ENCODE measurements at regions not wholly inside any gene's neighbourhood (a gene's known extent, or its start where the extent isn't known, plus 50 kb on each side); places are given as distances from the start of the nearest gene placed in this dataset.

- Histone ChIP-seq H2AFZ (ENCODE audit: low read depth, low read length) (no peak overlapping the region), H3K4me1 (ENCODE audit: insufficient read depth, low read length) (no peaks in the 10 kb centered on the region), H3K36me3 (ENCODE audit: insufficient read depth, low read length) (no peaks in the 10 kb centered on the region), H3K27me3 (ENCODE audit: insufficient read depth, low read length) (no peaks in the 10 kb centered on the region), H3K4me3 (ENCODE audit: low read length) (no peak overlapping the region), H3K9me3 (ENCODE audit: low read length) (no peaks in the 10 kb centered on the region)
Observed at GRCh38 chr3:31442755-31443154, 90.0 kb upstream of the STT3B start.

- no peak overlapping the region for H2AFZ ChIP-seq (ENCODE audit: low read depth, low read length)
- no peaks in the 10 kb centered on the region for H3K9me3 ChIP-seq (ENCODE audit: low read length)
- no peaks in the 10 kb centered on the region for H3K36me3 ChIP-seq (ENCODE audit: insufficient read depth, low read length)
- no peaks in the 10 kb centered on the region for H3K27me3 ChIP-seq (ENCODE audit: insufficient read depth, low read length)
- H3K4me1 ChIP-seq (ENCODE audit: insufficient read depth, low read length), result no peaks in the 10 kb centered on the region
- H3K4me3 ChIP-seq (ENCODE audit: low read length), result no peak overlapping the region
Observed at GRCh38 chr3:31444220-31445142, 88.2 kb upstream of the STT3B start.

- Histone ChIP-seq H3K4me1 (ENCODE audit: insufficient read depth, low read length) (no peaks in the 10 kb centered on the region), H3K9me3 (ENCODE audit: low read length) (no peaks in the 10 kb centered on the region), H3K36me3 (ENCODE audit: insufficient read depth, low read length) (no peaks in the 10 kb centered on the region), H2AFZ (ENCODE audit: low read depth, low read length) (no peak overlapping the region), H3K27me3 (ENCODE audit: insufficient read depth, low read length) (no peaks in the 10 kb centered on the region), H3K4me3 (ENCODE audit: low read length) (no peak overlapping the region)
Observed at GRCh38 chr3:31445701-31446100, 87.0 kb upstream of the STT3B start.

- Histone ChIP-seq H3K4me1 (ENCODE audit: insufficient read depth, low read length) (no peaks in the 10 kb centered on the region), H2AFZ (ENCODE audit: low read depth, low read length) (no peak overlapping the region), H3K9me3 (ENCODE audit: low read length) (no peaks in the 10 kb centered on the region), H3K4me3 (ENCODE audit: low read length) (no peak overlapping the region), H3K36me3 (ENCODE audit: insufficient read depth, low read length) (no peaks in the 10 kb centered on the region), H3K27me3 (ENCODE audit: insufficient read depth, low read length) (no peaks in the 10 kb centered on the region)
Observed at GRCh38 chr3:31448035-31448881, 84.5 kb upstream of the STT3B start.

- Histone ChIP-seq H2AFZ (ENCODE audit: low read depth, low read length) (no peak overlapping the region), H3K4me1 (ENCODE audit: insufficient read depth, low read length) (no peaks in the 10 kb centered on the region), H3K36me3 (ENCODE audit: insufficient read depth, low read length) (no peaks in the 10 kb centered on the region), H3K4me3 (ENCODE audit: low read length) (no peak overlapping the region), H3K9me3 (ENCODE audit: low read length) (no peaks in the 10 kb centered on the region), H3K27me3 (ENCODE audit: insufficient read depth, low read length) (no peaks in the 10 kb centered on the region)
Observed at GRCh38 chr3:31448882-31449243, 83.9 kb upstream of the STT3B start.

- H2AFZ ChIP-seq (ENCODE audit: low read depth, low read length), result no peak overlapping the region
- H3K4me3 ChIP-seq (ENCODE audit: low read length), result no peak overlapping the region
- H3K9me3 ChIP-seq (ENCODE audit: low read length), result no peaks in the 10 kb centered on the region
- H3K36me3 ChIP-seq (ENCODE audit: insufficient read depth, low read length), result no peaks in the 10 kb centered on the region
- no peaks in the 10 kb centered on the region for H3K4me1 ChIP-seq (ENCODE audit: insufficient read depth, low read length)
- no peaks in the 10 kb centered on the region for H3K27me3 ChIP-seq (ENCODE audit: insufficient read depth, low read length)
Observed at GRCh38 chr3:31449318-31449717, 83.4 kb upstream of the STT3B start.

- H3K4me3 ChIP-seq (ENCODE audit: low read length), result no peak overlapping the region
- H3K9me3 ChIP-seq (ENCODE audit: low read length), result no peaks in the 10 kb centered on the region
- no peak overlapping the region for H2AFZ ChIP-seq (ENCODE audit: low read depth, low read length)
- no peaks in the 10 kb centered on the region for H3K36me3 ChIP-seq (ENCODE audit: insufficient read depth, low read length)
- no peaks in the 10 kb centered on the region for H3K4me1 ChIP-seq (ENCODE audit: insufficient read depth, low read length)
- no peaks in the 10 kb centered on the region for H3K27me3 ChIP-seq (ENCODE audit: insufficient read depth, low read length)
Observed at GRCh38 chr3:31450345-31450744, 82.4 kb upstream of the STT3B start.

GRCh38 chr3:31452495-31453106 is 80.1 kb upstream of the STT3B start:
- Histone ChIP-seq H3K36me3 (ENCODE audit: insufficient read depth, low read length) (no peaks in the 10 kb centered on the region), H3K27me3 (ENCODE audit: insufficient read depth, low read length) (no peaks in the 10 kb centered on the region)

GRCh38 chr3:31453430-31453829 is 79.3 kb upstream of the STT3B start:
- H3K9me3 ChIP-seq (ENCODE audit: low read length), result no peaks in the 10 kb centered on the region
- no peaks in the 10 kb centered on the region for H3K27me3 ChIP-seq (ENCODE audit: insufficient read depth, low read length)
- no peaks in the 10 kb centered on the region for H3K36me3 ChIP-seq (ENCODE audit: insufficient read depth, low read length)

More at GRCh38 chr3:31452495-31453106, 80.1 kb upstream of the STT3B start:
- no peak overlapping the region for H3K4me3 ChIP-seq (ENCODE audit: low read length)
- no peaks in the 10 kb centered on the region for H3K4me1 ChIP-seq (ENCODE audit: insufficient read depth, low read length)
- H2AFZ ChIP-seq (ENCODE audit: low read depth, low read length), result no peak overlapping the region
- H3K9me3 ChIP-seq (ENCODE audit: low read length), result no peaks in the 10 kb centered on the region

GRCh38 chr3:31455524-31455923 is 77.2 kb upstream of the STT3B start:
- H3K36me3 ChIP-seq (ENCODE audit: insufficient read depth, low read length), result no peaks in the 10 kb centered on the region
- no peak overlapping the region for H2AFZ ChIP-seq (ENCODE audit: low read depth, low read length)
- H3K9me3 ChIP-seq (ENCODE audit: low read length), result no peaks in the 10 kb centered on the region
- H3K4me1 ChIP-seq (ENCODE audit: insufficient read depth, low read length), result no peaks in the 10 kb centered on the region
- H3K27me3 ChIP-seq (ENCODE audit: insufficient read depth, low read length), result no peaks in the 10 kb centered on the region
- no peak overlapping the region for H3K4me3 ChIP-seq (ENCODE audit: low read length)

More at GRCh38 chr3:31453430-31453829, 79.3 kb upstream of the STT3B start:
- Histone ChIP-seq H3K4me3 (ENCODE audit: low read length) (no peak overlapping the region), H3K4me1 (ENCODE audit: insufficient read depth, low read length) (no peaks in the 10 kb centered on the region), H2AFZ (ENCODE audit: low read depth, low read length) (no peak overlapping the region)

- H3K4me3 ChIP-seq (ENCODE audit: low read length), result no peak overlapping the region
- no peaks in the 10 kb centered on the region for H3K9me3 ChIP-seq (ENCODE audit: low read length)
- H3K4me1 ChIP-seq (ENCODE audit: insufficient read depth, low read length), result no peaks in the 10 kb centered on the region
- H3K36me3 ChIP-seq (ENCODE audit: insufficient read depth, low read length), result no peaks in the 10 kb centered on the region
- no peak overlapping the region for H2AFZ ChIP-seq (ENCODE audit: low read depth, low read length)
- no peaks in the 10 kb centered on the region for H3K27me3 ChIP-seq (ENCODE audit: insufficient read depth, low read length)
Observed at GRCh38 chr3:31456373-31456772, 76.4 kb upstream of the STT3B start.

GRCh38 chr3:31461426-31461825 is 71.3 kb upstream of the STT3B start:
- H3K4me1 ChIP-seq (ENCODE audit: insufficient read depth, low read length), result no peaks in the 10 kb centered on the region
- H2AFZ ChIP-seq (ENCODE audit: low read depth, low read length), result no peak overlapping the region
- no peaks in the 10 kb centered on the region for H3K36me3 ChIP-seq (ENCODE audit: insufficient read depth, low read length)
- no peak overlapping the region for H3K4me3 ChIP-seq (ENCODE audit: low read length)
- no peaks in the 10 kb centered on the region for H3K27me3 ChIP-seq (ENCODE audit: insufficient read depth, low read length)
- no peaks in the 10 kb centered on the region for H3K9me3 ChIP-seq (ENCODE audit: low read length)

GRCh38 chr3:31462050-31462569 is 70.6 kb upstream of the STT3B start:
- Histone ChIP-seq H2AFZ (ENCODE audit: low read depth, low read length) (no peak overlapping the region), H3K9me3 (ENCODE audit: low read length) (no peaks in the 10 kb centered on the region), H3K36me3 (ENCODE audit: insufficient read depth, low read length) (no peaks in the 10 kb centered on the region), H3K27me3 (ENCODE audit: insufficient read depth, low read length) (no peaks in the 10 kb centered on the region), H3K4me3 (ENCODE audit: low read length) (no peak overlapping the region), H3K4me1 (ENCODE audit: insufficient read depth, low read length) (no peaks in the 10 kb centered on the region)

Measured in neuron (in vitro differentiated cells).